ENCODE measurements at regions not wholly inside any gene's neighbourhood (a gene's known extent, or its start where the extent isn't known, plus 50 kb on each side); places are given as distances from the start of the nearest gene placed in this dataset.

- TF ChIP-seq POLR2A (IDR thresholded peaks at IDR 0.05), result no peak
- TF ChIP-seq POLR2AphosphoS5 (IDR thresholded peaks at IDR 0.05), result peak in 2 of 4 donors; percentile 10 to 37
- TF ChIP-seq CTCF (IDR thresholded peaks at IDR 0.05), result no peak
These were observed 462.8 kb upstream of the LRRC7 start for GRCh38 chr1:69104894-69105293.

All from sigmoid colon (tissue), 4 donors.